ENCODE measurements at regions not wholly inside any gene's neighbourhood (a gene's known extent, or its start where the extent isn't known, plus 50 kb on each side); places are given as distances from the start of the nearest gene placed in this dataset.

DNA sequence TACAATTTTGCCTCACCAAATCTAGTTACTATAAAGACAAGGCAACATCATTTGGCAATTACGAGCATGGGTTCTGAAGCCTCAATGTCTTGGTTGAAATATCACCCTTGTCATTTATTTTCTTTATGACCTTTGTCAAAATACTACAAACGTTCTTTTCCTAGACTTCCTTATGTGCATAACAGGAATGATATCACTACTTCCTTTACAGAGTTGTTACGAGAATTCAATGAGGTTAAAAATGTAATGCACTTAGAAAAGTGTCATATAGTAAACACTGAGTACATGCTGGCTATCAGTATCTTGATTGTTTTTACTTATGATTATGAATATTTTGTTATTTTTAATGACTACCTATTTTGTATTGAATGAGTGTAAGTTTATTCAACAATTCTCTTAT is 640.9 kb upstream of the CCNG1 start:
- Histone ChIP-seq H3K4ac (ENCODE audit: low read depth, low read length) (no peak overlapping the region), H2BK15ac (ENCODE audit: low read depth, low read length) (no peak overlapping the region), H3K27ac (ENCODE audit: insufficient read length, low read depth, low read length) (no peak overlapping the region), H4K20me1 (ENCODE audit: control insufficient read depth, insufficient read depth, insufficient read length) (no peaks in the 10 kb centered on the region), H2AFZ (ENCODE audit: low read length) (no peak overlapping the region), H3K18ac (ENCODE audit: insufficient read length, low read depth, low read length) (no peak overlapping the region), H2BK12ac (ENCODE audit: insufficient read length, low read depth, low read length) (no peak overlapping the region), H3K14ac (ENCODE audit: insufficient read depth, low read length) (no peak overlapping the region), H3K23me2 (ENCODE audit: insufficient read length, low read depth, low read length, poor library complexity, severe bottlenecking) (no peaks in the 10 kb centered on the region), H3K56ac (ENCODE audit: insufficient read length, low read depth, low read length) (no peak overlapping the region), H3K27me3 (ENCODE audit: insufficient read depth, low read length) (no peaks in the 10 kb centered on the region), H2BK120ac (ENCODE audit: low read depth, low read length, poor library complexity, severe bottlenecking) (no peak overlapping the region), H4K91ac (ENCODE audit: insufficient read length, low read depth, low read length) (no peak overlapping the region), H3K4me2 (ENCODE audit: insufficient read depth, insufficient read length, low read length) (no peak overlapping the region), H2BK5ac (ENCODE audit: insufficient read length, low read length) (no peak overlapping the region), H3K23ac (ENCODE audit: insufficient read length, low read depth, low read length) (no peak overlapping the region), H2AK5ac (ENCODE audit: insufficient read length, low read length) (no peak overlapping the region), H3K9me3 (ENCODE audit: control insufficient read depth, low read depth, low read length) (no peaks in the 10 kb centered on the region), H2BK20ac (ENCODE audit: low read depth, low read length, poor library complexity, severe bottlenecking) (no peak overlapping the region), H3K79me1 (ENCODE audit: insufficient read depth, low read depth, low read length, poor library complexity, severe bottlenecking) (no peaks in the 10 kb centered on the region), H3T11ph (ENCODE audit: low read length) (no peak overlapping the region), H3K4me1 (ENCODE audit: insufficient read depth, low read length) (no peaks in the 10 kb centered on the region; the same call in 1 of the 2 replicates), H3K9ac (ENCODE audit: extremely low read depth, insufficient read length, low read length) (no peak overlapping the region), H3K79me2 (ENCODE audit: insufficient read depth, low read length) (no peaks in the 10 kb centered on the region), H4K8ac (replicated peaks; ENCODE audit: insufficient read length, low read depth, low read length) (no peak overlapping the region), H4K5ac (ENCODE audit: insufficient read length, low read depth, low read length) (no peak overlapping the region)
- Mint-ChIP-seq H3K9me3 (peaks cover 2 to 3% of the 10 kb centered on the region in 2 experiments; a peak in 2 of 5 replicates), H3K36me3 (ENCODE audit: insufficient read depth in 1 of 3, low read depth in 3 of 3) (peaks cover 0 to 11% (median 4%) of the 10 kb centered on the region in 3 experiments; a peak in 3 of 7 replicates), H3K4me3 (no peak overlapping the region), H3K27me3 (ENCODE audit: low read depth) (no peaks in the 10 kb centered on the region), H3K4me1 (peaks cover 15 to 17% of the 10 kb centered on the region in 2 experiments), H3K27ac (no peak overlapping the region)
- no CpG with 5 or more reads among the region's 3 CpGs for WGBS (ENCODE audit: extremely low coverage, insufficient read length, low lambda C conversion rate)
- no peak for DNase-seq
- TF ChIP-seq, protein P1, sequence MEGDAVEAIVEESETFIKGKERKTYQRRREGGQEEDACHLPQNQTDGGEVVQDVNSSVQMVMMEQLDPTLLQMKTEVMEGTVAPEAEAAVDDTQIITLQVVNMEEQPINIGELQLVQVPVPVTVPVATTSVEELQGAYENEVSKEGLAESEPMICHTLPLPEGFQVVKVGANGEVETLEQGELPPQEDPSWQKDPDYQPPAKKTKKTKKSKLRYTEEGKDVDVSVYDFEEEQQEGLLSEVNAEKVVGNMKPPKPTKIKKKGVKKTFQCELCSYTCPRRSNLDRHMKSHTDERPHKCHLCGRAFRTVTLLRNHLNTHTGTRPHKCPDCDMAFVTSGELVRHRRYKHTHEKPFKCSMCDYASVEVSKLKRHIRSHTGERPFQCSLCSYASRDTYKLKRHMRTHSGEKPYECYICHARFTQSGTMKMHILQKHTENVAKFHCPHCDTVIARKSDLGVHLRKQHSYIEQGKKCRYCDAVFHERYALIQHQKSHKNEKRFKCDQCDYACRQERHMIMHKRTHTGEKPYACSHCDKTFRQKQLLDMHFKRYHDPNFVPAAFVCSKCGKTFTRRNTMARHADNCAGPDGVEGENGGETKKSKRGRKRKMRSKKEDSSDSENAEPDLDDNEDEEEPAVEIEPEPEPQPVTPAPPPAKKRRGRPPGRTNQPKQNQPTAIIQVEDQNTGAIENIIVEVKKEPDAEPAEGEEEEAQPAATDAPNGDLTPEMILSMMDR (conservative IDR thresholded peaks at IDR 0.05), result no peak
